CD1c-positive myeloid dendritic cell (primary cell): ENCODE measurements at regions not wholly inside any gene's neighbourhood (a gene's known extent, or its start where the extent isn't known, plus 50 kb on each side); places are given as distances from the start of the nearest gene placed in this dataset.
"Not testable (repeated sequence)": the region's sequence is repeated elsewhere in the genome, so short reads cannot be mapped to it uniquely, and the experiment has no call there.

Source experiments
- DNase-seq: peaks from one replicate; pipeline ENCODE4 v3.0.0-alpha.2; 2016; ENCODE audit errors: extremely low spot score

DNA sequence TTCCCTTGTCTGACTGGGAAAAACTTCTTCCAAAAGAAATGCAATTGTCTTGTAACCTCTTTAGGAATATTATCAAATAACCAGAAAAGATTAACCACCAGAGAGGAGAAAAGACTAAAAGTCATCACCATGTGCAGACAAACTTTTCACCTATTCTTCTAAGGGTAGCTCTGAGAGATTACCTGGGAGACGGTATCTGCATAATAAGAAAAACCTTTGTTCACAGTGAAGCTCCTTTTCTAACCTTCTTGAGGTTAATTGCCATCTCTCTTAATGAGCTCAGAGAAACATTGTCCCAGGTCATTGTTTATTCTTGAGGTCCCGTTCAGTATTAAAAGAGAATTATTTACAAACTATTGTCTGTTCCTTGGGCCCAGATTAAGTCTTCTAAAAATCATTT is 1091.2 kb upstream of the LRRTM1 start:
- DNase-seq: no peak

DNA sequence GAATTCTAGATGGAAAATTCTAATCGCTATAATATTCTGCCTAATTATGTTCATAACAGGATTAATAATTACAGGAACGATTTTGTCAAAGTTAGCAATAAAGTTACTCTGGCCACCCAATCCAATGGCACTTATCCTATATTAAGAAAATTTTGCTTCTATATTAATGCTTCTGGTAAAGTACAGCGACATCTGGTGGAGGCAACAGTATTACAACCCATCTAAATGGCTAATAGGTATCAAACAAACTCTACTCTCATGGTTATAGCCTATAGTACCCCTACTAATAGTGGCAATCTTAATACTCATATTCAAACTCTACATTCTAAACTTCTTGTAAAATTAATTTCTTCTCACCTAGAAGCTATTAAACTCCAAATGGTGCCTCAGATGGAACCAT is 1084.7 kb upstream of the LRRTM1 start:
- DNase-seq: no peak

DNA sequence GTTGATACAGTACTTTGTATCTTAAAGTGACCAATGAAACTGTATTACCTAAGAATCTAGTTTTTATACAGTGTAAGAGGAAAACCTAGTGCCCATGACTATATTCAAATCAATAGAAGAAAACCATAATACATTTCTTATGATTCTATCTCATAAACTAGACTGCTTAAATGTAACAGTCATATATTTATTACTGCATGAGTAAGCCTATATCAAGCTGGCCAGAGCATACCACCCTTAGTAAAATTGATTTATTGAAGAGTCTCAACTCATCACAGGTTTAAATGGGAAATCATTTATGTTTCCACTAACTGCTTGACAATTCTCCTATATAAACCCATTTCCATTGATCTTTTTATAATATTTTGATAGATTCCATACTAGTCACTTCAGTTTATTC is 1059.2 kb upstream of the LRRTM1 start:
- DNase-seq: no peak

DNA sequence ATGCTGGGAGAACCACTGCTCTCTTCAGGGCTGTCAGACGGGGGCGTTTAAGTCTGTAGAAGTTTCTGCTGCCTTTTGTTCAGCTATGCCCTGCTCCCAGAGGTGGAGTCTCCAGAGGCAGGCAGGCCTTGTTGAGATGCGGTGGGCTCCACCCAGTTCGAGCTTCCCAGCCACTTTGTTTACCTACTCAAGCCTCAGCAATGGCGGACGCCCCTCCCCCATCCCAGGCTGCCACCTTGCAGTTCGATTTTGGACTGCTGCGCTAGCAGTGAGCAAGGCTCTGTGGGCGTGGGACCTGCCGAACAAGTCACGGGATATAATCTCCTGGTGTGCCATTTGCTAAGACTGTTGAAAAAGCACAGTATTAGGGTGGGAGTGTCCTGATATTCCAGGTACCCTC is 1057.9 kb upstream of the LRRTM1 start:
- DNase-seq: not testable (repeated sequence)

DNA sequence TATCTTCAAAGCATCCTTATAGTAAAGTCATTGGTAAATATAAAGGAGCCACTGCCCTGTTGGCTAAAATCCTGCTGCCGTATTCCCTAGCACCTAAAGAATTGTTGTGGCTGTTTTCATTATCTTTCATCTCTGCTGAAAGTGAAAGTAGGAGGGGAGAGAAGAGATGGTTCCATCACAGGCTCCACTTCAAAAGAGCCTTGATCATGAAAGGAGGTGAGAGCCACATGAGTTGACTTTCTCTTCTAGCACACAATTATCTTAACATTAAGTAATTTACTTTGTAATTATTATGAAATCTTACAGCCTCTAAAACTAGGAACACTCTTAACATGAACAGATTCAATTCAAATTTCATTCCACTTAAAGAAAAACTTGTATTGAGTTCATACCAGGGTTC is 1050.9 kb upstream of the LRRTM1 start:
- no peak for DNase-seq

DNA sequence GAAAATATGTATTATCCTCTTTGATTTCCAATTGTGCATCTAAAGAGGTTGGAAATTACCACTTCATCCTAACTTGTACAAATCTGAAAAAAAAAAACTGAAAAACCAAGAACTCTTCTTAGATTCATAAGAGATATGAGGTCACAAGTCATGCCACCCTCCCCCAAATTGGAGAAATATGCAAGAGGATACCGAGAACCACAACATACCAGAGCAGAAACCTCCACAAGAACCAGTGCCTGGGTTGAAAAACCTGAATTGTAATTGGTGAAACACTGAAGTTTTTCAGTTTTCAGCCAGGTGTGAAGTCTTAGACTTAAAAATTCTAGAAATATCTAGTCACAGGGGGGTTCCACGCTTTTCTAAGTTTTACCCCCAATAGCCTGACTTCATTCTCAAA is 1029.5 kb upstream of the LRRTM1 start:
- DNase-seq: no peak

DNA sequence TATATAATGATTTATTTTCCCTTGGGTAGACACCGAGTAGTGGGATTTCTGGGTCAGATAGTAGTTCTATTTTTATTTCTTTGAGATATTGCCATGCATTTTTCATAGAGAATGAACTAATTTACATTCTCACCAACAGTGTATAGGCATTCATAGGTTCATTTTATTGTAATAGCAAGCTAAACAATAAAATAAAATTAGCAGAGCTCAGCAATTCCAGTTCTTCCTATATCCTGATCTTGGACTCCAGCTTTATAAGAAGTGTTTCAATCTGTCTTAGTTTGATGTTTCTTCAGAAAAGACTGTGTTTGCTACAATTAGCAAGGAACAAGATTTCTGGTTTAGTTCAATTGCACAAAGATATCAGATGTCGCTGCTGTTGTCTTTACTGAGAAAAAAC is 1024.4 kb upstream of the LRRTM1 start:
- DNase-seq: no peak

DNA sequence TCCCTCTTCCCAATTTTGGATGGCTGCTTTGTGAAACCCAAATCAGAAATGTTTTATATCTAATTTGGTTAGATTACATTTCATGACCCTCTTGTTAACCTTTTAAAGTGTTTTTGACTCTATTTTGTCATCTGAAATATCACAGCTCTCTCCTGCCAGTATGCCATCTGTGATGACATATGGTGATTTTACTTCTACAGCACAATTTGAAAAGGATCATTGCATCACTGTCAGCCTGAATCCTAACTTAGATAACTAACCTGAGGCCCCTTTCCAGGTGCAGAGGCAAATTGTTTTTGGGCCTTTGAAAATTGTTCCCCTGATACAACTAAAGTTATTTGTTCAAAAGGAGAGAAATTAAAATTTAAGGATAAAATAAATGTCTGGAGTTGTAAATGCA is 1023.4 kb upstream of the LRRTM1 start:
- no peak for DNase-seq

DNA sequence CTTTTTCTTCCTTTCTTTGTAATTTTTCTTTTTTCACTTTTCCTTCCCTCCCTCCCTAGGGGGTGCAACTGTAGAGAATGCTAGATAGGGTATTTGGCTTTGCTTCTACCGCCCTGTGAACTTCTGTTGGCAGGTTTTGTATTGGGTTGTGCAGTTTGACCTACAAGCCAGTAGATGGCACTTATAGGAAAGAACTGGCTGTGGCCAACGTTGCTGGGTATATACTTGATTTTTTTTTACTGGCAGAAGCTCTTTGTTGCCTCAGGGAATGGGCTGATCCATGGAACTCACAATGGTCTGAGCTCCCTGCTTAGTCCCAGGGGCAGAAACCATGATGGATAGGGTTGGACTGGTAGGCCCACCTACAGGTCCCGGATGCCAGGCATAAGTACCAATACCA is 1019.5 kb upstream of the LRRTM1 start:
- DNase-seq: no peak

DNA sequence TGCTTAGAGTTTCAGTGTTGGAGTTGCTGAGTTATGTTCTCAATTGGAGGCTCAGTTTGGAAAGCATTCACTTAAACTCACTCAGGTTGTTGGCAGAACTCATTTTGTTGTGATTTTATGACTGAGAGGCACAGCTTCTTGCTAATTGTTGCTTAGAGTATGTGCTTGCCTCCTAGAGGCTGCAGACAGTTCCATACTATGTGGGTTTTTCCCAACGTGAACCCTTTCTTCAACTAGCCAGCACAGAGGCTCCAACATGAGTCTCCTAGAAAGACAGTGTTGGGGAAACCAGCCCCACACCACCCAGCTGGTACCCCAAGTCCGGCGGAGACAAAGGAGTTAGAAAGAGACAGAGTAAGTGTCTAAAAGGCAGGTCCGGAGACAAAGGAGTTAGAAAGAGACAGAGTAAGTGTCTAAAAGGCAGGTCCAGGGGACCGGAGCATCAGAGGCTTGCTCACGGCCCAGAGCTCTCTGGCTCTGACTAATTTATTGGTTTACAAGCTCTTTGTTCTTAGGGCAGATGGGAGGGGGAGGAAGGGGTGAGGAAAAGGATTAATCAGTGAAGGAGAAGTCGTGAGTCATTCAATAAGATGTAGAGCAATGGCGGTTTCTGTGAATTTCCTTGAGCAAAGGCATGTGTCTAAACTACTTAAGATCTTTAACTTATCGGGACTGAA is 999.7 kb upstream of the LRRTM1 start:
- no peak for DNase-seq

DNA sequence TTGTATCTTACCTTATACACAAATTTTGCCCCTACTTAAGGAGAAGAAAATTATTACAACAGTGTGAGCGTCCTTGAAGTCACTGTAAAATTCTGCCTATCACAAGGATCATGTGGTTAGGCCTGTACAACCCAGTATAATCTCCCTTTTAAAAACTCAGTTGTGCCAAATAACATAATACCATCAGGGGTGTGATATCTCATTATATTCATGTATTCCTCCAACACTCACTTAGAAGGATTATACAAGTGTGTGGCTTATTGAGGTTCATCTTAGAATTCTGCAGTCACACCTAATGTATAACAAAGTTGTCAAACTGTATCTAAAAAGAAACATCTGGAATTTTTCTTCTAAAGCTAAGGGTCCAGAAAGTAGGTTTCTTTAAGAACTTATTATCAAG is 998.8 kb upstream of the LRRTM1 start:
- DNase-seq: no peak

DNA sequence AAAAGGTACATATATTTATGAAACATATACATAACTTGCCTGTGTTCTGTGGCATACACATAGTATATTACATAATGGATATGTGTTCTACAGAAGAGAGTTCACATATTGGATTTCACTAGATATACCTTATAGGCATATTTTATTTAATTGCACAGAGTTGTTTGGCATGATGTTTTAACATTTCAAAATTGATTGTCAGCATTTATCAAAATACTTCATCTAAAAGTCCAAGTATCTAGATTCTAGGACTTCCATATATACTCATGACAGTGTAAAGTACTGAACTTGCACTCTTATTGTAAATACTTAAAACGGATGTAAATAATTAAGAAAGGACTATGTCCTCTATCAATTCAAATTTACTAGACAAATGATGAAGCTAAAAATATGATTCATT is 995.3 kb upstream of the LRRTM1 start:
- no peak for DNase-seq

DNA sequence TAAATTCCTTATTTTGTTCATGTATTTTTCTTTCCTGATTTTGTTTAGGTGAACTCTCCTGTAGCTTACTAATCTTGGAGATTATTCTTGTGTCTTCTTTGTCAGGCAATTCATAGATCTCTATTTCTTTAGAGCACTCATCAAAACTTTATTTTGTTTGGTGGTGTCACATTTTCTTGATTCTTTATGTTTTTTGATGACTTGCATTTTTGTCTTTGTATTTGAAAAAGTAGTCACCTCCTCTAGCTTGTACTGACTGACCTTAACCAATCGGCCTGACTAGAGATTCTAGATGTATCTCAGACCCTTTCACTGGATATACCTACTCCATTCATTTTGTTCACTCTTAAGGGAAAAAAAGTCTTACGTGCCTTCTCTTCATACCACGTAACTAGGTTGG is 986.3 kb upstream of the LRRTM1 start:
- DNase-seq: no peak

DNA sequence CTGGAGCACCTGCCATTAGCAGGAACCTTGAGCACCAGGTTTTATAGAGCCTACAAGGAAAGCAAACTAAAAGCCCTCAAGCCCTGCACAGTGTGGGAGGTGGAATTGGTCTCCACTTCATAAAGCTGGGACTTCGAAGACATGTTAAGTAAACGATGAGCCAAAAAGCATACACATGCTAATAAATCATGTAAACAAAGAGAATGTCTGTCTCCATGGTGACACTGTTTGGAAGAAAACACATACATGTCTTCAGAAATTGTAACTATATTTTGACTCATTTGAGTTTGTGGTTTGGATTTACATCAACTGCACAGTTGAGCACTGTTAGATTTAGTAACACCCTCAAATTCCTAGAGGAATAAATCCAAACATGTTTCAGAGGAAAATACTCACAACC is 978.5 kb upstream of the LRRTM1 start:
- DNase-seq: no peak

DNA sequence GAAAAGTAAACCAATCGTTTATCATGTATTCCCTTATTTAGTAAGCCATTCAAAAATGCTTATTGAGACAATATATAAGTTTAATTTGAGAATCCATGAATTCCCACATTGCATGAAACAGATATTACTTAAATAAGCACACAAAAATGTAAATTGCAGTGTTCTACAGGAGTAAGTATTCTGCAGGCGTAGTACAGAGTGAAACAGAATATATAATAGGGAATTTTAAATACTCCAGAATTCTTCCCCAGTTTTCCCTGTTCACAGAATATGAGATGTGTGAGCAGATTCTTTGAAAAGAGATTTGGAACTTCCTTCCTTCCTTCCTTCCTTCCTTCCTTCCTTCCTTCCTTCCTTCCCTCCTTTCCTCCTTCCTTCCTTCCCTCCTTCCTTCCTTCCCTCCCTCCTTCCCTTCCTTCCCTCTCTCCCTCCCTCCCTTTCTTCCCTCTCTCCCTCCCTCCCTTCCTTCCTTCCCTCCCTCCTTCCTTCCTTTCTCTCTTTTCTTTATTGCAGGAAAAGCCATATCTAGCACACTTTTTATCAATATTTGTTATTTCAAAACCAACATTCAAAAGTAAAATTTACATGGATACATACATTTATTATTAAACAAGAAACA is 977.7 kb upstream of the LRRTM1 start:
- DNase-seq: no peak

DNA sequence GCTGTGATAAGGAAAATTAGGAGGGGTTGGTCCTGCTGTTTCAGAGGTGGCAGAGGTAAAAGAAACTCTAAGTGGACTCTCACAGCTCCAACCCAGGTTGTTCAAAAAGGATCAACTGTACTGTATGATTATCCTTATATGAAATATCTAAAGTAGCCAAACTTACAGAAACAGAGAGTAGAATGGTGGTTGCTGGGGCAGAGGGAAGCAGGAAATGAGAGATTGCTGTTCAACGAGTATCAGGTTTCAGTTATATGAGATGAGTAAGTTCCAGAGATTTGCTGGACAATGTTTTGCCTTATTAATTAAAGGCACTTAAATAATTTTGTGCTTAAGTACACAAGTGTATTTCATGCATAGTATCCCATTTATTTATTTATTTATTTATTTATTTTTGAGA is 972.0 kb upstream of the LRRTM1 start:
- DNase-seq: no peak

DNA sequence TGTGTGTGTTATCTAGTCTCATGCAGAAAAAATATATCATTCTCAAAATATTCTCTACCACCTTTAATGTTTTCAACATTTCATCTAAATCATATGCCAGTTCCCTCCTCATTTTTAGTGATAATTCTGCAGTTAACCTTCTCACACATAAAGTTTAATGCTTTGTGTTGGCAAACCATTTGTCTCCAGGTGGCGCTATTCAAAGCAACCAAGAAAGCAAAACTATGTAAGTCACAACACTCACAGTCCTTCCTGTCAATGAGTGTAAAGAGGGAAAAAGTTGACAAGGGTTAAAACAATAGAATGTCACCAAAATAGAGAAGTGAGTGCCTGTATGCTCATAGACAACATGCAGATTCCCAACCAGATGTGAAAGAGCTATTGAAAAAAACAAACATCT is 961.6 kb upstream of the LRRTM1 start:
- no peak for DNase-seq

DNA sequence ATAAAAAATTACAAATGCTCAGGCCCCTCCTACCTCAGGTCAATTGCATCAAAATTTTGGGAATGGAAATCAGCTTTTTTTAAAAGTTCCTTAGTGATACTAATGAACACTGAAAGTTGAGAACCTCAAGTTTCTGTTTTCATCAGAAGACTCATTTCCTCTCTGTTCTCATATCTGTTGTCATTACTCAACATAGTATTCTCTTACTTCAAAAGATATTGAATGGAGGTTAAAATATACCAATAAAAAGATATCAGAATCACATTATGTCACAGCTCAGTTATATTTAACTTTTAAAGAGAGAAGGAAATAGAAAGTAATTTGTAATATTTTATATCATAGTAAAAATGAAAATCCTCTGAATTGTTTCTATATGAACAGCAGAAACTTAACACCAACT is 959.4 kb upstream of the LRRTM1 start:
- DNase-seq: no peak

DNA sequence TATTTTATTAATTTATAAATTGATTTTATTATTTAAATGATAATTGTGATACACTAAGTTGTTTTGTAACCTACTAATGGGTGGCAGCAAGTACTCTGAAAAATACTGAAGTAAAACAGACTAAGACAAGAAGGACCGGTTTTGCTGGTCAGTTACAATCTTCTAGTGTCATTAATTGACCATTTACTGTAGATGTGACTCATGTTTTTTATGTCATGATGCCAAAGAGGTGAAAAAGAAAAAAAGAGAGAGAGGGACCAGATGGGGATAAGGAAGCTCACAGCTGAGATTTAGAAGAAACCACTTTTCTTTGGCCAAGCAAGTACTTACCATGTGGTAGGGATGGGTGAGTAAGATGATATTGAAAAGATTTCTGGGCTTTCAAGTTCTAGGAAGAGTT is 955.8 kb upstream of the LRRTM1 start:
- no peak for DNase-seq

DNA sequence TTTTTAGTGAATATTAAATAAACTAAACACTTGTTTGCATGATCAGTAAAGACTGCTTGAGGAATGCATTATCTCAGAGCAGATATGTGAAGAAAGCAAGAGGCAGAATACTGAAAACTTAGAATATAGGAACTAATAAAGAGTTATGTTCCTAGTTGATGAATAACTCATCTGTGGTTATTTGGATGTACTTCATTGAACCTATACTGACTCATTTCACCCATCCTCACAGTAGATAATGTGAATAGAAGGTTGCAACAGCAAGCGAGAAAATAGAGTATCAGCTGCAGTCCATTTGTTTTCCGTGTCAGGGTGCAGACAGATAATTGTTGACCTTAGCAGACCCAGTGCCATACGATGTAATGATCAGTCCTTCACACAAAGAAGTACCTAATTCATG is 945.7 kb upstream of the LRRTM1 start:
- DNase-seq: no peak

DNA sequence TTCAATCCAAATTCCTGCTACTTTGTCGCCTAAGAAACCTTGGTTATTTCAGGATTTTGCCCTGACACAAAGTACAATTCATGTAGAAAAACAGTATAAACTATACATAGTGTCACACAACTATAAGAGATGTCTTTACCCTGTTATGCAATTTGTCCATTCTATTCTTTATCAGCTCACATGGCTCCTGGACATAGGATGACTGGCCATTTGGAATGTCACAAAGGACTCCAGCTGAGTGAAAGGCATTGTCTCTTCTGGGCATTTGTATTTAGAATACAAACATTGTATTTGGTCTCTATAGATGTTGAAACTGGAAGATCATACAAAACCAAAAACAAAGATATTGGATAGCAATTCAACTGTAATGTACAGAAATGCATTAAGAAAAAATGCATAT is 944.6 kb upstream of the LRRTM1 start:
- DNase-seq: no peak

DNA sequence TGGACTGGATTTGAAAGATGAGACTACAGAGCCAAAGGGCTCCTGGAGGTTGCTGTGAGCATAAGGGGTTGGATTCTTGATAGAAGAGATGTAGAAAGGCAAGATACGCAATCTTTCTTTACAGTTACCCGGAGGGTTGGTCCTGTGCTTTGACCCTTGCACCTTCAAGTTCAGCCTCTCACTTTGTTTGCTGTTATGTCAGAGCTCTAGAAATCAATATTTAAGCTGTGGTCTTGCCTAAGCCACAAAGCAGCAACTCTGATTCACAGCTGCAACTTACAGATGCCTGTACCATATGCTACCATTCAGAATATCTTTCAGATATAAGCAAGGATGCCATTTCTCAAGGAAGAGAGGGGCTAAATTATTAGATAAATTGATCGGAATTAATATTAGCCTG is 943.1 kb upstream of the LRRTM1 start:
- DNase-seq: no peak

DNA sequence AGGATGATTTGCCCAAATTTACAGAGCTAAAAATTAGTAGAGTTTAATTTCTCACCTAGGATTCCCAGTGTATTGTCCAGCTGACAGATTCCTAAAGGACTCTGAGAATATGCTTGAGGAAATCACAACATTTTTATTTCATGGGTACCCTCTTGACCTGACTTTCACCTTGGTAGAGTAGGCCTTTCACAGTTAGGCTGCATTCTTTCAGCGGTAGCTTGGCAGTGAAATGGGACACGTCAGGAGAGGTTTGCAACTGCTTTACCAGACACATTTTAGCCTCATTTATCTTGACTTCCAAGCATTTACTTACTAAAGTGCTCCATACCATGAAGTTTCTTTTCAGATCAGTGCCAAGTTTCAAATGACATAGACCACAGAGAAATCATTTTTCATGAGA is 937.9 kb upstream of the LRRTM1 start:
- no peak for DNase-seq

DNA sequence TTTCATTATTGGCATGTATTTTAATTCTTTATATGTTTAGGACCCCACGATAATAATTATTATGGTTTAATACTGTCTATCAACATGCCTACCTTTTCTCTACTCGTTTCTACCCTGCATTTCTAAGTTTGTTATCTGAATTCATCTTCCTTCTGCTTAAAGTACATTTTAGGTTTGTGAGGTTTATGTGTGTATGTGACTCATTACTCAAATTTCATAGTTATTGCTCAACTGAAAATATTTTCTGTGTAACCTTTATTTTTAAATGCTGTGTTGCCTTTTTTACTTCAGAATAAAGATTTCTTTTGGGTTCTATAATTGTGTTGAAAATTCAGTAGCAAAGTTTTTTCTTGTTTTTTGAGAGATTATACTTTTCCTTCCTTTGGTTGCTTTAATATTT is 933.9 kb upstream of the LRRTM1 start:
- no peak for DNase-seq
